ENCODE measurements at regions not wholly inside any gene's neighbourhood (a gene's known extent, or its start where the extent isn't known, plus 50 kb on each side); places are given as distances from the start of the nearest gene placed in this dataset.

GRCh38 chr11:71191201-71191600 lies 61.2 kb downstream of the SHANK2 start:
- TF ChIP-seq FOXA1 (IDR thresholded peaks at IDR 0.05) (no peak), JUND (IDR thresholded peaks at IDR 0.05) (no peak), REST (IDR thresholded peaks at IDR 0.05) (no peak)

All from liver (tissue), 2 donors.